ENCODE measurements at regions not wholly inside any gene's neighbourhood (a gene's known extent, or its start where the extent isn't known, plus 50 kb on each side); places are given as distances from the start of the nearest gene placed in this dataset.
A peak's percentile ranks its signal among the peaks of the same experiment; 100 is the strongest.
"Not testable (repeated sequence)": the region's sequence is repeated elsewhere in the genome, so short reads cannot be mapped to it uniquely, and the experiment has no call there.

- DNase-seq (ENCODE audit: low read depth in 1 of 2, low spot score in 1 of 2) = peak; percentile 21 to 78
- TF ChIP-seq JUND (IDR thresholded peaks at IDR 0.05; ENCODE audit: low read depth) = peak; percentile 67
- in situ Hi-C loops (cut with HindIII; ENCODE audit: low pct_unique_long_range_greater_than_20kb, low sequenced_read_pairs) = no loop called here
These were observed 539.1 kb downstream of the TFAP2A start for GRCh38 chr6:9875605-9876353.

- no peak for TF ChIP-seq JUND (IDR thresholded peaks at IDR 0.05; ENCODE audit: low read depth)
- peak in 1 of 2 experiments; percentile 18 for DNase-seq (ENCODE audit: low read depth in 1 of 2, low spot score in 1 of 2)
- in situ Hi-C loops (cut with HindIII; ENCODE audit: low pct_unique_long_range_greater_than_20kb, low sequenced_read_pairs) = no loop called here
These were observed 552.2 kb downstream of the TFAP2A start for GRCh38 chr6:9862603-9863167.

- TF ChIP-seq JUND (IDR thresholded peaks at IDR 0.05; ENCODE audit: low read depth) = no peak
These were observed 563.1 kb downstream of the TFAP2A start for GRCh38 chr6:9851541-9852380.

GRCh38 chr6:9851006-9851405 is 563.9 kb downstream of the TFAP2A start:
- TF ChIP-seq JUND (IDR thresholded peaks at IDR 0.05; ENCODE audit: low read depth) = no peak
- no peak for DNase-seq (ENCODE audit: low read depth in 1 of 2, low spot score in 1 of 2)
- in situ Hi-C loops (cut with HindIII; ENCODE audit: low pct_unique_long_range_greater_than_20kb, low sequenced_read_pairs) = no loop called here

More at GRCh38 chr6:9851541-9852380, 563.1 kb downstream of the TFAP2A start:
- DNase-seq (ENCODE audit: low read depth in 1 of 2, low spot score in 1 of 2) = peak in 1 of 2 experiments; percentile 44
- in situ Hi-C loops (cut with HindIII; ENCODE audit: low pct_unique_long_range_greater_than_20kb, low sequenced_read_pairs) = no loop called here

GRCh38 chr6:9848094-9848493 is 566.8 kb downstream of the TFAP2A start:
- no peak for TF ChIP-seq JUND (IDR thresholded peaks at IDR 0.05; ENCODE audit: low read depth)
- in situ Hi-C loops (cut with HindIII; ENCODE audit: low pct_unique_long_range_greater_than_20kb, low sequenced_read_pairs) = no loop called here
- DNase-seq (ENCODE audit: low read depth in 1 of 2, low spot score in 1 of 2) = no peak

- no peak for TF ChIP-seq JUND (IDR thresholded peaks at IDR 0.05; ENCODE audit: low read depth)
- DNase-seq (ENCODE audit: low read depth in 1 of 2, low spot score in 1 of 2) = no peak
- in situ Hi-C loops (cut with HindIII; ENCODE audit: low pct_unique_long_range_greater_than_20kb, low sequenced_read_pairs) = no loop called here
These were observed 572.8 kb downstream of the TFAP2A start for GRCh38 chr6:9841886-9842725.

- no peak for TF ChIP-seq JUND (IDR thresholded peaks at IDR 0.05; ENCODE audit: low read depth)
- DNase-seq (ENCODE audit: low read depth in 1 of 2, low spot score in 1 of 2) = no peak
- in situ Hi-C loops (cut with HindIII; ENCODE audit: low pct_unique_long_range_greater_than_20kb, low sequenced_read_pairs) = no loop called here
These were observed 580.6 kb downstream of the TFAP2A start for GRCh38 chr6:9834233-9834632.

- no peak for TF ChIP-seq JUND (IDR thresholded peaks at IDR 0.05; ENCODE audit: low read depth)
- no peak for DNase-seq (ENCODE audit: low read depth in 1 of 2, low spot score in 1 of 2)
- in situ Hi-C loops (cut with HindIII; ENCODE audit: low pct_unique_long_range_greater_than_20kb, low sequenced_read_pairs) = no loop called here
These were observed 583.1 kb downstream of the TFAP2A start for GRCh38 chr6:9831783-9832182.

- DNase-seq (ENCODE audit: low read depth in 1 of 2, low spot score in 1 of 2) = no peak
- in situ Hi-C loops (cut with HindIII; ENCODE audit: low pct_unique_long_range_greater_than_20kb, low sequenced_read_pairs) = no loop called here
- no peak for TF ChIP-seq JUND (IDR thresholded peaks at IDR 0.05; ENCODE audit: low read depth)
These were observed 584.1 kb downstream of the TFAP2A start for GRCh38 chr6:9830808-9831207.

- DNase-seq (ENCODE audit: low read depth in 1 of 2, low spot score in 1 of 2) = no peak
- in situ Hi-C loops (cut with HindIII; ENCODE audit: low pct_unique_long_range_greater_than_20kb, low sequenced_read_pairs) = no loop called here
- no peak for TF ChIP-seq JUND (IDR thresholded peaks at IDR 0.05; ENCODE audit: low read depth)
These were observed 589.3 kb downstream of the TFAP2A start for GRCh38 chr6:9825526-9825925.

- in situ Hi-C loops (cut with HindIII; ENCODE audit: low pct_unique_long_range_greater_than_20kb, low sequenced_read_pairs) = not testable (repeated sequence)
These were observed 604.1 kb downstream of the TFAP2A start for GRCh38 chr6:9810727-9811126.

GRCh38 chr6:9810286-9810685 is 604.6 kb downstream of the TFAP2A start:
- in situ Hi-C loops (cut with HindIII; ENCODE audit: low pct_unique_long_range_greater_than_20kb, low sequenced_read_pairs) = no loop called here
- DNase-seq (ENCODE audit: low read depth in 1 of 2, low spot score in 1 of 2) = no peak
- no peak for TF ChIP-seq JUND (IDR thresholded peaks at IDR 0.05; ENCODE audit: low read depth)

More at GRCh38 chr6:9810727-9811126, 604.1 kb downstream of the TFAP2A start:
- DNase-seq (ENCODE audit: low read depth in 1 of 2, low spot score in 1 of 2) = not testable (repeated sequence)

Data from T47D (cell line).